ENCODE measurements at regions not wholly inside any gene's neighbourhood (a gene's known extent, or its start where the extent isn't known, plus 50 kb on each side); places are given as distances from the start of the nearest gene placed in this dataset.
"Not testable (repeated sequence)": the region's sequence is repeated elsewhere in the genome, so short reads cannot be mapped to it uniquely, and the experiment has no call there.

GRCh38 chr20:40868551-40869217 is 159.9 kb upstream of the TOP1 start:
- DNase-seq (peak; percentile 73 to 97 (median 94)), ATAC-seq (ENCODE audit: insufficient read depth, low FRiP score) (peak; percentile 24)
- Histone ChIP-seq H3K9ac (ENCODE audit: insufficient read depth in 1 of 2, low read length in 2 of 2) (no peak overlapping the region), H3K4me1 (ENCODE audit: control insufficient read depth in 5 of 5, insufficient read depth in 5 of 5, low read length in 5 of 5) (peaks cover 0 to 22% (median 6%) of the 10 kb centered on the region in 5 donors), H3K4me3 (no peak overlapping the region), H3K9me3 (ENCODE audit: control insufficient read depth in 4 of 4, insufficient read depth in 3 of 4, low read length in 3 of 4) (peaks cover 0 to 2% (median 0%) of the 10 kb centered on the region in 4 donors), H3K27me3 (ENCODE audit: control insufficient read depth in 3 of 3, insufficient read depth in 3 of 3, low read length in 2 of 3) (no peaks in the 10 kb centered on the region), H3K36me3 (ENCODE audit: control insufficient read depth in 4 of 4, insufficient read depth in 4 of 4, low read length in 4 of 4) (no peaks in the 10 kb centered on the region), H3K27ac (ENCODE audit: low read depth in 1 of 2, low read length in 1 of 2) (no peak overlapping the region)
- 63 to 74% methylated on average over 6 of the region's 6 CpGs for WGBS, 2 donors
- TF ChIP-seq CTCF (IDR thresholded peaks at IDR 0.05; ENCODE audit: control extremely low read depth, extremely low read depth), result no peak

DNA sequence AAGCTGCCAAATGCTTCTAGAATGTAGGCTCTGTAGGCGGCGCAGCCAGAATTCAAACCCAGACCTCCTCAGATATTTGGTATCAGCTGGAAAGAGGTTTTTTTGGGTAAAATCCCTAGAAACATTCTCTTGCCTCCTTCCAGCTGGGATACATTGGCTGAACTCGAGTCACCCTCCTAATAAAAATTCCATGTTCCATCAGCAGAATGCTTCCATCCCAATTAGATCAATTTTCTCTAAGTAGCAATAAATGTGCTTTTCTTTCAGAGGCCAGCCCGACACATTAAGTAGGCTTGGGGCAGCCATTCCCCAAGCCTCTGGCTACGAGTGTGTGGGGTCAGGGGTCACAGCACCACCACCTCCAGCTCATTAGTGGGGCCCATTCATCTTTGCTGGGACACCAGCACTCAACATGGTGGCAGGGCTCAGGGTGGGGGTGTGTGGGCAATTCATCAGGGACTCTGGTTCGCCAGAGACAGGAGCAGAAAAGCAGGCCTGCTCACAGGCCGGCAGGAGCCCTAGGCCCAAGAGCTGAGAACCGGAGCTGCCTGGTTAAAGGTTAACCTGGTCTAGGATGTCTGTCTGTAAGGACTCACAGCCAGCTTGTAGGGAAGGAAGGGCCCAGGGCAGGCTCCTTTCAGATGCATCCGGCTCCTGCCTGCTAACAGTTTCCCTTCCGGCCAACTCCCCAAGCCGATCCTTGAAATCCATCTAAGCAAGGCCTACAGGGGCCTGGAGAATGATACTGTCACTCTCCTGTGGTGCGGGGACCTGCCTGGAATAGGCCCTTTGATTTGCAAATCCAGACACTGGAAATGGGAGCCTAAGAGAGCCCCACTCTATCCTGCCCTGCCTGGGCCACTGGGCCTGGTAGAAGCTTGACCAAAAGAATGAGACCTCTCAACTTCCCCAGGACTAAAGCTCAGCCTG is 159.1 kb upstream of the TOP1 start:
- Histone ChIP-seq H3K9ac (ENCODE audit: insufficient read depth in 1 of 2, low read length in 2 of 2) (no peak overlapping the region), H3K4me3 (no peak overlapping the region), H3K9me3 (ENCODE audit: control insufficient read depth in 4 of 4, insufficient read depth in 3 of 4, low read length in 3 of 4) (peaks cover 0 to 2% (median 0%) of the 10 kb centered on the region in 4 donors), H3K36me3 (ENCODE audit: control insufficient read depth in 4 of 4, insufficient read depth in 4 of 4, low read length in 4 of 4) (no peaks in the 10 kb centered on the region), H3K27ac (ENCODE audit: low read depth in 1 of 2, low read length in 1 of 2) (no peak overlapping the region), H3K27me3 (ENCODE audit: control insufficient read depth in 3 of 3, insufficient read depth in 3 of 3, low read length in 2 of 3) (no peaks in the 10 kb centered on the region), H3K4me1 (ENCODE audit: control insufficient read depth in 5 of 5, insufficient read depth in 5 of 5, low read length in 5 of 5) (peaks cover 0 to 22% (median 6%) of the 10 kb centered on the region in 5 donors)
- TF ChIP-seq CTCF (IDR thresholded peaks at IDR 0.05; ENCODE audit: control extremely low read depth, extremely low read depth), result no peak
- WGBS, 2 donors, result 79 to 90% methylated on average over 12 of the region's 12 CpGs
- DNase-seq, result no peak
- ATAC-seq (ENCODE audit: insufficient read depth, low FRiP score), result no peak

DNA sequence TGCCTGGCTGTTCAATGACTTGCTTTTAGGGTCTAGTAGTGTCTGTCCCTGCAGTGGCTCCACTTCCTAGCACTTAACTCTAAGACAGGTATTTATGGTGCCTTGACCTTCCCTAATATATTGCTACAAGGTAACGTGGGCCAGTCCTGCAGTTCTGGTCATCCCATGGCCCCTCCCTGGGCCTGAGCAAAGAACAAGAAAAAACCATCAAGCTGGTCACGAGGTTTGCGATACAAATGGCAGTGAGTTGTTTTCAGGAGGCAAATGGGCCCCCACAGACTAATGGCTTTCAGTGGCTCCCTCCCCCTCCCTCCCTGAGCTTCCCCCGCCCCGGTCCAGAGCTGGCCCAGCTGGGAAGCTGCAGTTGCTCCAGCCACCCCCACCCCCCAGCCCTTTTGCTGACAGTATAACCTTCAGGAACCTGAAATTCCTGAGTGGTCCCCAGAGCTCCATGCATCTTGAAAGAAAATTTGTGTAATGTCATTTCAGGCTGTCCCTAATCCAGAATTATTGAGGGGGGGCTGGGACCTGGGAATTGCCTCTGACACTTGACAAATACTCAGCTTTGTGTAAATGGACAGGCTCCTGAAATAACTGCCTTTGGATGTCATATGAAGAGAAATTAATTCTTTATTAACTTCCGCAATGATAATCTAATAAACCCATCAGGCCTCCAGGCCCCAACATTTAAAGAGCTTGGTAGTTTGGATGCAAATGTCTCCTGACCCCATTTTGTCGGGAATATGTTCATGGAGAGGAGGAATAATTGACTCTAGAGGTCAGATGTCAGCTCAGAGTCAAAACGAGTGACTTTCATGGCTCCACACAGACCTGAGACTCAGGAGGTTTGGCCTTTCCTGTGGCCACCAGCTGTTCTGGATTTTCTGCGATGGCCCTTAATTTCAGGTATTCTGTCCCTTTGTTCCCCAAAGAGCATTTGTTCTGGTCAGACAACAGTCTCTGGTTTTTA is 153.2 kb upstream of the TOP1 start:
- 73 to 84% methylated on average over 9 of the region's 9 CpGs for WGBS, 2 donors

GRCh38 chr20:40878099-40878498 is 150.5 kb upstream of the TOP1 start:
- WGBS, 2 donors, result 95 to 100% methylated on average over 1 of the region's 1 CpG
- not testable (repeated sequence) for H3K27me3 ChIP-seq (ENCODE audit: control insufficient read depth in 3 of 3, insufficient read depth in 3 of 3, low read length in 2 of 3); ATAC-seq (ENCODE audit: insufficient read depth, low FRiP score); H3K4me1 ChIP-seq (ENCODE audit: control insufficient read depth in 5 of 5, insufficient read depth in 5 of 5, low read length in 5 of 5); H3K36me3 ChIP-seq (ENCODE audit: control insufficient read depth in 4 of 4, insufficient read depth in 4 of 4, low read length in 4 of 4); H3K9me3 ChIP-seq (ENCODE audit: control insufficient read depth in 4 of 4, insufficient read depth in 3 of 4, low read length in 3 of 4); H3K9ac ChIP-seq (ENCODE audit: insufficient read depth in 1 of 2, low read length in 2 of 2); H3K4me3 ChIP-seq; H3K27ac ChIP-seq (ENCODE audit: low read depth in 1 of 2, low read length in 1 of 2); DNase-seq

More for the DNA sequence above, 153.2 kb upstream of the TOP1 start:
- Histone ChIP-seq H3K9me3 (ENCODE audit: control insufficient read depth in 4 of 4, insufficient read depth in 3 of 4, low read length in 3 of 4) (peaks cover 0 to 5% (median 0%) of the 10 kb centered on the region in 4 donors), H3K9ac (ENCODE audit: insufficient read depth in 1 of 2, low read length in 2 of 2) (no peak overlapping the region), H3K4me3 (no peak overlapping the region), H3K36me3 (ENCODE audit: control insufficient read depth in 4 of 4, insufficient read depth in 4 of 4, low read length in 4 of 4) (no peaks in the 10 kb centered on the region), H3K4me1 (ENCODE audit: control insufficient read depth in 5 of 5, insufficient read depth in 5 of 5, low read length in 5 of 5) (no peaks in the 10 kb centered on the region), H3K27me3 (ENCODE audit: control insufficient read depth in 3 of 3, insufficient read depth in 3 of 3, low read length in 2 of 3) (no peaks in the 10 kb centered on the region), H3K27ac (ENCODE audit: low read depth in 1 of 2, low read length in 1 of 2) (no peak overlapping the region)
- no peak for TF ChIP-seq CTCF (IDR thresholded peaks at IDR 0.05; ENCODE audit: control extremely low read depth, extremely low read depth)
- ATAC-seq (ENCODE audit: insufficient read depth, low FRiP score), result no peak
- DNase-seq, result no peak
